GM19239 (cell line): ENCODE measurements at regions not wholly inside any gene's neighbourhood (a gene's known extent, or its start where the extent isn't known, plus 50 kb on each side); places are given as distances from the start of the nearest gene placed in this dataset.
"Not testable (repeated sequence)": the region's sequence is repeated elsewhere in the genome, so short reads cannot be mapped to it uniquely, and the experiment has no call there.

Experiments
- DNase-seq: peaks from one replicate; pipeline ENCODE4 v3.0.0; 2011; ENCODE audit warnings: low spot score; ENCODE audit not compliant: insufficient read length
- FAIRE-seq: peaks from 2 replicates; lab custom pipeline; 2011; peaks lifted over from hg19 to GRCh38; lab: Jason Lieb, UNC

GRCh38 chr3:198146559-198147164 is 186.6 kb downstream of the LMLN start:
- not testable (repeated sequence) for DNase-seq, FAIRE-seq

DNA sequence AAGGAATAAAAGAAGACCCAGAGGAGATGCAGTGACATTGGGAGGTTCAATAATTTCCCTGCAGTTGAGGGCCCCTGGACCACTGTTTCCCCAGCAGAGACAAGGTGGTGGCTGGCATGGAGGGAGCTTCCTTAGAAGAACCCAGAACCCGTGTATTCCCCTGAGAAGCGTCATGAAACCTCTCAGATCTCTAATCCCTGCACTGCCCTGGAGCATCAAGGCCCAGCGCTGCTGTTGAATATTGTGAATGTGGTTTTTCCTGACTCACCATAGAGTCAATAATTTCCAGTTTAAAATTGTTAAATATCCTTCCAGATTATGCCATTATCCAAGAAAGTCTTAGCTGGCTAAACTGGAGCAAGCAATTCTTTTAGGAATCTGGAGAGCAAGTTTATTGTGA is 187.2 kb downstream of the LMLN start:
- not testable (repeated sequence) for FAIRE-seq, DNase-seq

GRCh38 chr3:198147993-198148392 is 188.0 kb downstream of the LMLN start:
- not testable (repeated sequence) for DNase-seq, FAIRE-seq

- not testable (repeated sequence) for FAIRE-seq, DNase-seq
Observed at GRCh38 chr3:198149904-198150303, 189.9 kb downstream of the LMLN start.

- FAIRE-seq, DNase-seq: not testable (repeated sequence)
Observed at GRCh38 chr3:198151867-198152266, 191.8 kb downstream of the LMLN start.

GRCh38 chr3:198155771-198156170 is 195.8 kb downstream of the LMLN start:
- FAIRE-seq, DNase-seq: not testable (repeated sequence)

DNA sequence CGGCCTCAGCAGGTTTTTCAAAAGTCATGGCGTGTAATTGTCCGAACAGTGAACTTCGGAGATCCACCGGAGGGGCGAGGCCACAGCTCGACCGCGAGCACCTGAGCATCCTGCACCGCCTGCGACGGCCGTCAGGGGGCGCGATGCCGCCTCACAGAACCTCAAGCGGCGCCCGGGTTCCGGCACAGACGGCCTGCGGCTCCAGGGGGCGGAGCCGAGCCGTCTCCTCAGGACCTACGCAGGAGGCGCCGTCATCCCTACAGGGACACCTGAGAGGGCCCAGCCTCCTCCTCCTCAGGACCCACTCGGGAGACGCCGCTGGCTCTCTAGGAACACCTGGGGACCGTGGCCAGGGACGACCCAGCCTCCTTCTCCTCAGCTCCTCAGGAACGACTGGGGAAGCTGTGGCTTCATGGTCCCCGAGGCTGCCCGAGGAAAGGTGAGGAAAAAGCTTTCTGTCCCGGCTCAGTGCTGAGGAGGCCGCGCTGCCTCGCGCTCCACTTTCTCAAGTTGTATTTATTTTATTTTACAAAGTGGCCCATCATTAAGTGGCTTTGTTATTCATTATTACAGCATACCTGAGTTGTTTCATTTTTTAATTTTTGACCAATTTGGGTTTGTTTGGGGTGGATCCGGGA is 197.3 kb downstream of the LMLN start:
- DNase-seq, FAIRE-seq: not testable (repeated sequence)

- not testable (repeated sequence) for FAIRE-seq, DNase-seq
Observed at GRCh38 chr3:198158007-198158406, 198.0 kb downstream of the LMLN start.

DNA sequence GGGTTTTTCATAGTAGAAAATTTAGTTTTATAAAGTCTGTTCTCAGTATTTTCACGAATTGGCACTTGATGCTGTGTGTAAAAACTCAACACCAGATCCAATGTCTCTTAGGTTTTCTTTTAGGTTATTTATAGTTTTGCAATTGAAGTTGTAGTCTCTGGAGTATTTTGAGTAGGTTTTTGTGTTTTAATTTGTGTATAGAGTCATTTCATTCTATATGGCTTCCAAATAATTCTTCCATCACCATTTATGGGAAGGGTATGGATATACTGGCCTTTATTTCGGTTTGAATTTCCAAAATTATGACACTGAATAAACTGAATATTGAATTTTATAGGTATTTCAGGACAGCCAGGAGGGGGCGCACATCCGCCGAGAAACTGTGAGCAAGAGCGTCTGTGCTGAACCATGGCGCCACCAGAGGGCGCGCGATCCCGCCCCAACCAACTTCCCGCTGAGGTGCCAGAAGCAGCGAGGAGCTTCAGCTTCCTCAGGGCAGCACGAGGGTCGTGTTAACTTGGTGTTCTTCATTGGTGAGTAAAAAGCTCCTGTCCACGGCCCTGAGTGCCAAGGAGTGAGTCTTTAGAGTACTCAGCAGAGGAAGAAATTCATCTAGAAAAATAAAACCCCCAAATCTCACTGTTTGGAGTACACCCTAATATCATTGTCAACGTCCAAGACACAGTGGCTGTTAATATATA is 207.5 kb downstream of the LMLN start:
- not testable (repeated sequence) for FAIRE-seq
- peak; percentile 0 for DNase-seq

- not testable (repeated sequence) for DNase-seq, FAIRE-seq
Observed at GRCh38 chr3:198170781-198171180, 210.8 kb downstream of the LMLN start.

DNA sequence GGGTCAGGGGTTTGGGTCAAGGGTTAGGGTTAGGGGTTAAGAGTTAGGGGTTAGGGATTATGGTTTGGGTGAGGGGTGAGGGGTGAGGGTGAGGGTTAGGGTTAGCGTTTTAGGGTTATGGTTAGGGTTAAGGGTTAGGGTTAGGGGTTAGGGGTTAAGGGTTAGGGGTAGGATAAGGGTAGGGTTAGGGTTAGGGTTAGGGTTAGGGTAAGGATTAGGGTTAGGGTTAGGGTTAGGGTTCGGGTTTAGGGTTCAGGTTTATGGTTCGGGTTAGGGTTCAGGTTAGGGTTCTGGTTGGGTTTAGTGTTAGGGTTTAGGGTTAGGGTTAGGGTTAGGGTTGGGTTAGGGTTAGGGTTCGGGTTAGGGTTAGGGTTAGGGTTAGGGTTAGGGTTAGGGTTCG is 213.1 kb downstream of the LMLN start:
- peak; percentile 52 for FAIRE-seq
- DNase-seq, result not testable (repeated sequence)

GRCh38 chr3:198173929-198174574 is 214.0 kb downstream of the LMLN start:
- not testable (repeated sequence) for FAIRE-seq, DNase-seq
